ENCODE measurements at regions not wholly inside any gene's neighbourhood (a gene's known extent, or its start where the extent isn't known, plus 50 kb on each side); places are given as distances from the start of the nearest gene placed in this dataset.
"Not testable (repeated sequence)": the region's sequence is repeated elsewhere in the genome, so short reads cannot be mapped to it uniquely, and the experiment has no call there.

GRCh38 chr5:114054594-114054993 lies 307.3 kb upstream of the KCNN2 start:
- no peak for DNase-seq (ENCODE audit: low read depth)

DNA sequence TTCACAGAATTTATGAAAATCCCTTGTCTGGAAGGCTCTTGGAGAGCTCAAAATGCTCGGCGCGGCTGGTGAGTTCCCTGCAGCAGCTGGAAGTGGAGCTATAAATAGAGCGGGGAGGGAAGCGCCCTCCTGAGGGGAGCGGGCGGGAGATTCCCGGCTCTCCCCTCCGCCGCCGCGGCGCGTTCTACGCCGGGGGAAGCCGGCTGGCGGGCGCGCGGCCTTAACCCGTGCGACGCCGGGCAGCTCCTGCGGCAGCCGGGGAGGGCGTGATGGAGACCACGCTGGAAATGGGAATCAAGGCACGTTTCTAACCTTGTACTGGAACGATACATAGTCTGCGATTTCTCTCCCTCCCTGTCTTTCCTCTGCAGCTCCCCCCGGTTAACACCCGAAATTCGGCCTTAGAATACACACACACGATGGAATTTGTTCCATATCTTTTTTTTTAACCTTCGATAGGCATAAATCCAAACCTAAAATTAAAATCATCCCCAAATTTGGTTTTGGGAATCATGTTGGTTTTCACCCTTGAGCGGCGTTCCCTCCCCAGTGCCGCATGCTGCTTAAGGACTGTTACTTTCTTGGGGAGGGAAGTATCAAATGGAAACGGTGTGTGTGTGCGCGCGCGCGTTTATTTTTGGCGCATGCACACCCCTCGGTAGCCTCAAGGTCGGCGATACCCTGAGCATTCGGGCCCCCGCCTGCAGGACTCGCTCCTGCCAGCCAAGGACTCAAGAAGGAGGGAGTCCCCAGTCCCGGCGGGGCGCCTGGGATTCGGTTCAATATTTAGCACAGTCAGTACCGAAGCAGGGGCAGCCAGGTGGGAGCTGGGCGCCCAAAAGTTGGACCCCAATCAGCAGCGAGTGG lies 306.3 kb upstream of the KCNN2 start:
- DNase-seq (ENCODE audit: low read depth) = peak; percentile 77

DNA sequence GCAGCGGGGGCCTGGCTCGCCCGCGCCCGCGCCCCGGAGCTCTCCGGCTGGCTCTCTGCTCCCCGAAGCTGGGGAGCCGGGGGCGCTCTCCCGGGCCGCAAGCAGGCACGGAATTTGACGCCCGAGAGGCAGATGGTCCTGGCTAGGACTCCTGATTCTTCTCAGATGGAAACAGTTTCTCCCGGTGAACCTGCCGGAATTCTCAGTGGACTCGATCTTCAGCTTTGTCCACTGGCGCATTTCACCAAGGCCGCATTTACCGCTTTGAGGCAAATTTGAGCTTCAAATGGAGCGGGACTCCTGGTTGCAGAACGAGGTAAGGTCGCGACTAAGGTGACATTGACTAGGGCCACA lies 305.7 kb upstream of the KCNN2 start:
- DNase-seq (ENCODE audit: low read depth) = peak; percentile 3

GRCh38 chr5:114060866-114061265 lies 301.0 kb upstream of the KCNN2 start:
- peak; percentile 22 for DNase-seq (ENCODE audit: low read depth)

GRCh38 chr5:114062932-114063867 lies 298.7 kb upstream of the KCNN2 start:
- DNase-seq (ENCODE audit: low read depth) = peak; percentile 21

GRCh38 chr5:114065912-114066311 lies 296.0 kb upstream of the KCNN2 start:
- no peak for DNase-seq (ENCODE audit: low read depth)

- DNase-seq (ENCODE audit: low read depth) = no peak
These were observed 291.7 kb upstream of the KCNN2 start for GRCh38 chr5:114070093-114070722.

- no peak for DNase-seq (ENCODE audit: low read depth)
These were observed 272.6 kb upstream of the KCNN2 start for GRCh38 chr5:114089259-114089658.

DNA sequence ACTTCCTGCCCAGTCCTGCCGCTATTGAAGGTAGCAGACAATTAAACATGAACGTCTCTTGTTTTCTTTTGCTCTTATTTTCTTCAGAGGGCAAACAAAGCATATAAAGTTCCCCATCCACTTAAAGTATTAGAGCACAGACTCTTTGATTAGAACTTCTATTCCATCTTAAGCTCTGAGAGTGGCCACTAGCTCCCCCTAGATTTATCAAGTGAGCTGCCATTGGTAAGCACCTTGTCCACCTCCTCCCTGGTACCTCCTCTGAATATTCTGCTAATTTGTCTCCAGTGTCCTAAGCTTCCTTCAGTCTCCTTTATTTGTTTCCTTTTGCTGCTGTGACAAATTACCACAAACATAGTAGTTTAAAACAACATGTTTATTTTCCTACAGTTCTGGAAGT lies 264.3 kb upstream of the KCNN2 start:
- no peak for DNase-seq (ENCODE audit: low read depth)

GRCh38 chr5:114099161-114099560 lies 262.7 kb upstream of the KCNN2 start:
- DNase-seq (ENCODE audit: low read depth) = no peak

DNA sequence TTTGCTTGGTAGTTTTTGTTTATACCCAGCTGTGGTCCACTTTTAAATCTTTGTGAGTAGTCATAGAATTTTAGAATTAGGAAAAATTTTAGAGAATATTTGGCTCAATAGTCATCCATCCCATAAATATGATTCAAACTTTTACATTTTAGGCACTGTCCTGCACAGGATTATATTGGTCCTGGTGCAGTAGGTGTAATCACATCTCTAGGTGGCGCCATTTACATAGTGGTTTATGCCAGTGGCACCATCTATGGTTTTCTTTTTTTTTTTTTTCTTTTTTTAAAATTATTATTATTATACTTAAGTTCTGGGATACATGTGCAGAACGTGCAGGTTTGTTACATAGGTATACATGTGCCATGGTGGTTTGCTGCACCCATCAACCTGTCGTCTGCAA lies 260.7 kb upstream of the KCNN2 start:
- peak; percentile 76 for DNase-seq (ENCODE audit: low read depth)

GRCh38 chr5:114113604-114114003 lies 248.3 kb upstream of the KCNN2 start:
- no peak for DNase-seq (ENCODE audit: low read depth)

DNA sequence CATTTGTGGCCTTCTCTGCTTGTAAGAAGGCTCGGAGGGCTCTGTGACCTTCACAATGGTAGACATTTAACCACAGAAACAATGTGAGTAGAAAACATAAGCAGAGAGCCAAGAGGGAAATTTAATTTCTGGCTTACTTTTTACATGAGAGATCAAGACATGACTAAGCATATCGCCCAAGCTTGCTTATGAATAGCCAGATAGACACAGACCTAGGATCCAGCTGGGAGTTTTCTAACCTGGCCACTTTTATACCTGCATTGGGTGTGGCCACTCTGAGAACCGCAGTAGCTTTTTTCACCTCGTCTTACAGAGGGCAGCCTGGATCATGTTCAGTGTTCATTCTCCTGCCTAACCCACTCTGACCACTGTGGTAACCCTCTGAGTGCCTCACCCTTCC lies 244.9 kb upstream of the KCNN2 start:
- no peak for DNase-seq (ENCODE audit: low read depth)

DNA sequence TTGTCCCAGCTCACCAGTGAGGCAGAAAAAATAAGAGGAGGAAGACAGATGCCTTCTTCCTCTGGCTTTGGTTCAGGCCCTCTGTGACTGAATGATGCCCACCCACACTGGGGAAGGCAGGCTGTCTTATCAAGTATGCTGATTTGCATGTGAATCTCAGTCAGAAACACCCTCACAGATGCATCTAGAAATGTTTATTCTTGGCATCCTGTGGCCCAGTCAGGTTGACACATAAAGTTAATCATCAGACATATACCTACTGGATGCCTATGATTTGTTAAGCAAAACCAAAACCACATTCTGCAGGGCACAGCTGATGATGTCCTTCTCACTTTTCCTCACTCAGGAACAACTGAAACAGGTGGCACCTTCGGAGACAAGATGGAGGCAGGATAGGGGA lies 243.4 kb upstream of the KCNN2 start:
- DNase-seq (ENCODE audit: low read depth) = no peak

DNA sequence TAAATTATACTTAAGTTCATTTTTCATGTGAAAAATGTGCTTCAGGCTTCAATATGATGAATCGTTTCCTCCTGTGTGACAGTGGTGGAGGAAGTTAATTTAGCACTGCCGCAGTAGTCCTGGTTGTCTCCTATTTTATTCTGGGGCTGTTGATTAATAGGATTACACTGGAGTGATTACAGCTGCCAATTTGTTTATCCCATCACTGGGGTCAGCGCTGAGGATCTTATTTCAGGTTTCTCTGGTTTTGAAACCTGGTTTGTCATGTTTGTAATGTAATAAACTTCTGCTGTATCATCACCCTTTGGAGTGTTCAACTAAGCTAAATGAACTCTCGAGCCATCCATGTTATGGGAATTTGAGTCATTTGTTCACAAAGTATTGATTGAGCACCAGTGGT lies 241.7 kb upstream of the KCNN2 start:
- DNase-seq (ENCODE audit: low read depth) = no peak

- no peak for DNase-seq (ENCODE audit: low read depth)
These were observed 239.0 kb upstream of the KCNN2 start for GRCh38 chr5:114122852-114123251.

DNA sequence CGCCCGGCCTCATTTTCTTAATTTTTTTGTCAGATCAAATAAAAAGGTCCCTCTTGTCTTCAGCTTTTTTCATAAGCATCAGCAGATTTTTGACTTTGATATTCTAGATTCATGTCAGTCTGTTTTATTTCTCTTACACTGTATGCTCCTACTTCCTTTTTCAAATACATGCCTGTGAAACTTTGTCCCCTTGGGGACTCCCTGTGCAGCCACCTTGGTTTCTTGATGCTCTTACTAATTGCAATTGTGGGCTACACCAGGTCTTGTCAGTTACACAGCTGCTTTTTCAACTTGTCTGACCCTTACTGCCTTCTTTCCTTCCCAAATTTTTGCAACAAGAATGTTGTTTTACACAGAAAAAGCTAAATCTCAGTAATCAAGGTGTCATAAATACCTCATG lies 238.2 kb upstream of the KCNN2 start:
- DNase-seq (ENCODE audit: low read depth) = no peak

DNA sequence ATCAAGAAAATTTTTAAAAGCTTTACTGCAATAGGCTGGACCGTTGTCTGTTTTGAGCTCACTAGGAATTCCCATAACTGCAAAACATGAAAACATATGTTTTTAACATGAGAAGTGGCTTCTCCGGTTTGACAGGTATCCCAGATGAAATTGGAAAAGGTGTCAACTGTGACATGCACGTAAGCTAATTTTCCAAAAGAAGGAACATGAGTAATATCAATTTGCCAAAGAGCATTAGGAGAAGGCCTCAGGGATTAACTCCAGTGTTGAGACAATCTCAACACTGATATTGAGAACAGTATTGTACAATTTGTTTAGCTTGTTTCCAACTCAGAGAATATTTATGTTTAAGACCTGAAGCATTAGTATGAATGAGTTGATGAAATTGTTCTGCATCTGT lies 215.5 kb upstream of the KCNN2 start:
- DNase-seq (ENCODE audit: low read depth) = no peak

DNA sequence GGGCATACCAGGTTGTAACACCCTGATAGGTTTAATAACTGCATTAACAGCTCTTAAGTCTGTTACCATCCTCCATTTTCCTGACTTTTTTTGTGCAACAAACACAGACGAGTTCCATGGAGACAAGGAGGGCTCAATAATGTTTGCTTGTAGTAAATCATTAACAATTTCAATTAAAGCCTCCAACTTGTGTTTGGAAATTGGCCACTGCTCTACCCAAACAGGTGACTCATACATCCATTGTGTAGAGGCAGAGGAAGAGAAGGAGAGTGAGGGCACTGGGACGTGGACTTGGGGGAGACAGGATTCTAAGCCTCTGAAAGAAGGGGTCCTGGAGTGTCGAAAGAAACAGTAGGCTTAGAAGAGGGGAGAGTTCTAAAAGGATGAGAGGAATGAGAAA lies 213.6 kb upstream of the KCNN2 start:
- DNase-seq (ENCODE audit: low read depth) = no peak

- not testable (repeated sequence) for DNase-seq (ENCODE audit: low read depth)
These were observed 213.1 kb upstream of the KCNN2 start for GRCh38 chr5:114148728-114149127.

- DNase-seq (ENCODE audit: low read depth) = peak; percentile 46
These were observed 209.1 kb upstream of the KCNN2 start for GRCh38 chr5:114152656-114153360.

DNA sequence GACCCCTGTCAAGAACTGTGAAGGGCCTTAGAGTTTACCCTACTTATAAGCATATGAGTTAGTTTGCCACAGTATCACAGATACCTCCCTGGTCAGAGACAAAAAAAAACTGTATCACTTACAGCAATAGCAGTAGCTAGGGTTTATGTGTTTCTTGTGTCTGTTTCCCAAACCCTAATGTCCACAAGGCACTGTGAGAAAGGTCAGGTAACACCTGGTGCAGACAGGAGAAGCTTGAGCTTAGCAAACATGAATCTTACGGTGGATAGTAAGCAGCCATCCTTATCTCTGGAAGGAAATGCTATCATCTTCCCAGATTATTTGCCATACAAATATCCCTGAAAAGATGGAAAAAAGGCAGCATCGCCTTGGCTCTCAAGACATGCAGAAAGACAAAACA lies 208.5 kb upstream of the KCNN2 start:
- DNase-seq (ENCODE audit: low read depth) = no peak
